ENCODE measurements at regions not wholly inside any gene's neighbourhood (a gene's known extent, or its start where the extent isn't known, plus 50 kb on each side); places are given as distances from the start of the nearest gene placed in this dataset.

DNA sequence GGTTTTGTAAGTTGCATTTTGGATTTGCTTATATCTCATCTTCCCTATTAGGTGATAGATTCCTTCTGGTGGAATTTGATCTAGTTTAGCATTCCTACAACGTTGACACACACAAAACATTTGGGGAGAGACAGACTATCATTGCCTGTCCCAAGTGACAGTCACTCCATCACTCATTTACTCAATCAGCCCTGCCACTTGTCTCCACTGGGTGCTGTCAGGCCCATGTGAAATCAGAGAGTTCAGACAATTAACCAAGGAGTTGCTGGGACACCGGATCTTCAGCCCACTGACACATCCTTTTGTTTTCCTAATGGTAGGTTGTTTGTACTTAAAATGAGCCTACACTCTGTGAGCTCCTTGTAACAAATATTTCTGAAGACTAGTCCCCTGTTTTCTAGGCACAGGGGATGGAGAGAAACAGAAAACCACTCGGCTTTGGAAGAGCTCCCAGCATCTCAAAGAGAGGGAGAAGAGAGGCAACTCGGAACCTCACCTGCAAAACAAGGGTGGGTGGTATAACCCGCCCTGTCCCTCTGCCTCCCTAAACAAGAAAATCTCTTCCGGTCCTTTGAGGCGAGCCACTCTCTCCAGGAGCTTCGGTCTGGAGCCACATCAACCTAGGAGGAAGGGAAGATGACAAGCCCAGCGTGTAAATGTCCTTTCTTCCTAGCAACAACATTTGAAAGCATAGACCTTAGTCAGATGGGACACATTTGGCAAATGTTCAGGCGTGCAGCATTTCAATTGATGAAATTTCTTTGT is 440.9 kb upstream of the KLF12 start:
- TF ChIP-seq POLR2A (IDR thresholded peaks at IDR 0.05), result no peak
- TF ChIP-seq, protein P1, sequence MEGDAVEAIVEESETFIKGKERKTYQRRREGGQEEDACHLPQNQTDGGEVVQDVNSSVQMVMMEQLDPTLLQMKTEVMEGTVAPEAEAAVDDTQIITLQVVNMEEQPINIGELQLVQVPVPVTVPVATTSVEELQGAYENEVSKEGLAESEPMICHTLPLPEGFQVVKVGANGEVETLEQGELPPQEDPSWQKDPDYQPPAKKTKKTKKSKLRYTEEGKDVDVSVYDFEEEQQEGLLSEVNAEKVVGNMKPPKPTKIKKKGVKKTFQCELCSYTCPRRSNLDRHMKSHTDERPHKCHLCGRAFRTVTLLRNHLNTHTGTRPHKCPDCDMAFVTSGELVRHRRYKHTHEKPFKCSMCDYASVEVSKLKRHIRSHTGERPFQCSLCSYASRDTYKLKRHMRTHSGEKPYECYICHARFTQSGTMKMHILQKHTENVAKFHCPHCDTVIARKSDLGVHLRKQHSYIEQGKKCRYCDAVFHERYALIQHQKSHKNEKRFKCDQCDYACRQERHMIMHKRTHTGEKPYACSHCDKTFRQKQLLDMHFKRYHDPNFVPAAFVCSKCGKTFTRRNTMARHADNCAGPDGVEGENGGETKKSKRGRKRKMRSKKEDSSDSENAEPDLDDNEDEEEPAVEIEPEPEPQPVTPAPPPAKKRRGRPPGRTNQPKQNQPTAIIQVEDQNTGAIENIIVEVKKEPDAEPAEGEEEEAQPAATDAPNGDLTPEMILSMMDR (IDR thresholded peaks at IDR 0.05), result no peak

Data from gastroesophageal sphincter (tissue), 3 donors.